Activated T-cell treated with anti-CD3 and anti-CD28 coated beads for 4 hours (primary cell): ENCODE measurements at regions not wholly inside any gene's neighbourhood (a gene's known extent, or its start where the extent isn't known, plus 50 kb on each side); places are given as distances from the start of the nearest gene placed in this dataset.

Source experiments
- DNase-seq: peaks from one replicate; pipeline ENCODE4 v3.0.0-alpha.2; 2020

GRCh38 chr17:73820686-73821448 is 176.6 kb upstream of the SDK2 start:
- DNase-seq = no peak

GRCh38 chr17:73821665-73822064 is 177.4 kb upstream of the SDK2 start:
- no peak for DNase-seq

- no peak for DNase-seq
These were observed 178.1 kb upstream of the SDK2 start for GRCh38 chr17:73822371-73822770.

GRCh38 chr17:73823684-73824083 is 179.4 kb upstream of the SDK2 start:
- DNase-seq = no peak

- DNase-seq = no peak
These were observed 180.1 kb upstream of the SDK2 start for GRCh38 chr17:73824321-73824720.

- DNase-seq = no peak
These were observed 182.1 kb upstream of the SDK2 start for GRCh38 chr17:73826181-73826871.

- no peak for DNase-seq
These were observed 182.6 kb upstream of the SDK2 start for GRCh38 chr17:73826872-73827228.

GRCh38 chr17:73827627-73828291 is 183.5 kb upstream of the SDK2 start:
- no peak for DNase-seq

- DNase-seq = no peak
These were observed 185.5 kb upstream of the SDK2 start for GRCh38 chr17:73829676-73830280.

GRCh38 chr17:73831699-73832098 is 187.5 kb upstream of the SDK2 start:
- DNase-seq = no peak

GRCh38 chr17:73833775-73834488 is 189.7 kb upstream of the SDK2 start:
- no peak for DNase-seq

- DNase-seq = no peak
These were observed 190.6 kb upstream of the SDK2 start for GRCh38 chr17:73834684-73835343.

- DNase-seq = no peak
These were observed 191.4 kb upstream of the SDK2 start for GRCh38 chr17:73835605-73836004.

- DNase-seq = no peak
These were observed 194.6 kb upstream of the SDK2 start for GRCh38 chr17:73838815-73839214.

GRCh38 chr17:73840829-73841228 is 196.6 kb upstream of the SDK2 start:
- no peak for DNase-seq

- DNase-seq = no peak
These were observed 197.3 kb upstream of the SDK2 start for GRCh38 chr17:73841431-73842060.

GRCh38 chr17:73847952-73848351 is 203.7 kb upstream of the SDK2 start:
- no peak for DNase-seq

- DNase-seq = no peak
These were observed 206.2 kb upstream of the SDK2 start for GRCh38 chr17:73850426-73850825.

GRCh38 chr17:73851091-73851490 is 206.8 kb upstream of the SDK2 start:
- DNase-seq = no peak

GRCh38 chr17:73851921-73852320 is 207.7 kb upstream of the SDK2 start:
- no peak for DNase-seq

GRCh38 chr17:73855720-73856333 is 211.6 kb upstream of the SDK2 start:
- no peak for DNase-seq
